WTC11 (cell line): ENCODE measurements at regions not wholly inside any gene's neighbourhood (a gene's known extent, or its start where the extent isn't known, plus 50 kb on each side); places are given as distances from the start of the nearest gene placed in this dataset.

Experiments
- ATAC-seq: fragments of 200-7000 bp; cut with Tn5 transposase; 2 replicates; pipeline ENCODE4 v1.10.0; 2021; ENCODE audit warnings: mild to moderate bottlenecking, moderate library complexity
- CTCF ChIA-PET: fragments of 300-600 bp; sonication (Branson Sonifier 250); formaldehyde crosslinking; loops from one replicate; lab custom pipeline; 2021; ENCODE audit warnings: antibody characterized with exemption; lab: Charles Lee
- POLR2A ChIA-PET: fragments of 350-600 bp; sonication (Branson Sonifier 250); formaldehyde crosslinking; loops from one replicate; lab custom pipeline; 2021; ENCODE audit warnings: antibody characterized with exemption; lab: Charles Lee
- DNase-seq: peaks from one replicate; pipeline ENCODE4 v3.0.0; 2021; ENCODE audit warnings: low spot score
- H3K27ac Mint-ChIP-seq: 2 replicates; pipeline ENCODE4 v1.8.0; 2021; ENCODE audit warnings: mixed read lengths
- H3K27me3 Mint-ChIP-seq: 2 replicates; pipeline ENCODE4 v1.8.0; 2021; ENCODE audit warnings: low read depth, mild to moderate bottlenecking, moderate library complexity, mixed read lengths
- H3K36me3 Mint-ChIP-seq: 2 replicates; pipeline ENCODE4 v1.8.0; 2021; ENCODE audit warnings: mixed read lengths
- H3K4me1 Mint-ChIP-seq: 2 replicates; pipeline ENCODE4 v1.8.0; 2022; ENCODE audit warnings: mixed read lengths
- H3K4me3 Mint-ChIP-seq: 2 replicates; pipeline ENCODE4 v1.8.0; 2021; ENCODE audit warnings: mild to moderate bottlenecking, moderate library complexity, mixed read lengths
- H3K9me3 Mint-ChIP-seq: 2 replicates; pipeline ENCODE4 v1.8.0; 2021; ENCODE audit warnings: mixed read lengths
- ATF1 ChIP-seq: sonication (generic); formaldehyde crosslinking; IDR thresholded peaks from 2 replicates; pipeline ENCODE4 v1.8.1; 2023; ENCODE audit warnings: mild to moderate bottlenecking, moderate library complexity, missing genetic modification reagents
- ESRRA ChIP-seq: sonication (generic); formaldehyde crosslinking; IDR thresholded peaks from 2 replicates; pipeline ENCODE4 v1.8.1; 2022; ENCODE audit warnings: mild to moderate bottlenecking, missing genetic modification reagents, borderline replicate concordance
- ETV6 ChIP-seq: sonication (generic); formaldehyde crosslinking; IDR thresholded peaks from 2 replicates; pipeline ENCODE4 v1.8.1; 2022; ENCODE audit warnings: mild to moderate bottlenecking, missing genetic modification reagents
- FOXK1 ChIP-seq: sonication (generic); formaldehyde crosslinking; IDR thresholded peaks from 2 replicates; pipeline ENCODE4 v1.8.0; 2022; ENCODE audit warnings: mild to moderate bottlenecking, moderate library complexity, missing genetic modification reagents
- GRHL2 ChIP-seq: fragments of 250-450 bp; sonication (Bioruptor Pico); IDR thresholded peaks from 2 replicates; pipeline ENCODE4 v1.8.0; 2022; ENCODE audit warnings: mild to moderate bottlenecking, moderate library complexity; ENCODE audit not compliant: insufficient replicate concordance, severe bottlenecking
- JAZF1 ChIP-seq: fragments of 250-450 bp; sonication (Bioruptor Pico); IDR thresholded peaks from 2 replicates; pipeline ENCODE4 v1.9.0; 2021; ENCODE audit warnings: moderate library complexity, mild to moderate bottlenecking, inconsistent platforms
- NFATC4 ChIP-seq: fragments of 250-450 bp; sonication (Bioruptor Pico); IDR thresholded peaks from 2 replicates; pipeline ENCODE4 v1.9.0; 2021; ENCODE audit warnings: mild to moderate bottlenecking
- OVOL2 ChIP-seq: fragments of 250-450 bp; sonication (Bioruptor Pico); IDR thresholded peaks from 2 replicates; pipeline ENCODE4 v1.9.0; 2021; ENCODE audit warnings: mild to moderate bottlenecking, borderline replicate concordance
- PRRX2 ChIP-seq: fragments of 250-450 bp; sonication (Bioruptor Pico); IDR thresholded peaks from 2 replicates; pipeline ENCODE4 v1.8.0; 2021; ENCODE audit warnings: mild to moderate bottlenecking
- RELA ChIP-seq: sonication (generic); formaldehyde crosslinking; IDR thresholded peaks from 2 replicates; pipeline ENCODE4 v1.8.1; 2022; ENCODE audit warnings: missing genetic modification reagents, mild to moderate bottlenecking, borderline replicate concordance
- RORB ChIP-seq: fragments of 250-450 bp; sonication (Bioruptor Pico); IDR thresholded peaks from 2 replicates; pipeline ENCODE4 v1.9.0; 2021; ENCODE audit warnings: mild to moderate bottlenecking
- SMAD4 ChIP-seq: sonication (generic); formaldehyde crosslinking; IDR thresholded peaks from 2 replicates; pipeline ENCODE4 v1.8.0; 2022; ENCODE audit warnings: mild to moderate bottlenecking, missing genetic modification reagents
- TCF7 ChIP-seq: sonication (generic); formaldehyde crosslinking; IDR thresholded peaks from 2 replicates; pipeline ENCODE4 v1.8.0; 2022; ENCODE audit warnings: mild to moderate bottlenecking, low read depth, missing genetic modification reagents, moderate library complexity
- TEAD1 ChIP-seq: sonication (generic); formaldehyde crosslinking; IDR thresholded peaks from 2 replicates; pipeline ENCODE4 v1.8.0; 2022; ENCODE audit warnings: mild to moderate bottlenecking, missing genetic modification reagents
- TEAD4 ChIP-seq: sonication (generic); formaldehyde crosslinking; IDR thresholded peaks from 2 replicates; pipeline ENCODE4 v1.8.0; 2022; ENCODE audit warnings: mild to moderate bottlenecking, missing genetic modification reagents
- ZBTB21 ChIP-seq: sonication (generic); formaldehyde crosslinking; IDR thresholded peaks from 2 replicates; pipeline ENCODE4 v1.8.1; 2023; ENCODE audit warnings: mild to moderate bottlenecking, missing genetic modification reagents, borderline replicate concordance
- ZNF121 ChIP-seq: sonication (generic); formaldehyde crosslinking; IDR thresholded peaks from 2 replicates; pipeline ENCODE4 v1.8.0; 2023; ENCODE audit warnings: missing genetic modification reagents
- ZNF219 ChIP-seq: sonication (generic); formaldehyde crosslinking; IDR thresholded peaks from 2 replicates; pipeline ENCODE4 v1.8.0; 2023; ENCODE audit warnings: missing genetic modification reagents, mild to moderate bottlenecking, borderline replicate concordance
- ZNF232 ChIP-seq: sonication (generic); formaldehyde crosslinking; IDR thresholded peaks from 2 replicates; pipeline ENCODE4 v1.8.0; 2022; ENCODE audit warnings: mild to moderate bottlenecking, missing genetic modification reagents
- TF ChIP-seq, protein P1 (sequence below): sonication (generic); formaldehyde crosslinking; IDR thresholded peaks from 2 replicates; pipeline ENCODE4 v1.8.1; 2023; ENCODE audit warnings: mild to moderate bottlenecking, missing genetic modification reagents, moderate library complexity
- TF ChIP-seq, protein P2 (sequence below): sonication (generic); formaldehyde crosslinking; IDR thresholded peaks from 2 replicates; pipeline ENCODE4 v1.8.1; 2023; ENCODE audit warnings: mild to moderate bottlenecking, missing genetic modification reagents
- TF ChIP-seq, protein P3 (sequence below): fragments of 250-450 bp; sonication (Bioruptor Pico); IDR thresholded peaks from 2 replicates; pipeline ENCODE4 v2.1.2; 2022; ENCODE audit warnings: mild to moderate bottlenecking, moderate library complexity
- TF ChIP-seq, protein P4 (sequence below): sonication (generic); formaldehyde crosslinking; IDR thresholded peaks from 2 replicates; pipeline ENCODE4 v1.8.1; 2022; ENCODE audit warnings: low read depth, mild to moderate bottlenecking, moderate library complexity, missing genetic modification reagents, borderline replicate concordance
- TF ChIP-seq, protein P5 (sequence below): sonication (generic); formaldehyde crosslinking; IDR thresholded peaks from 2 replicates; pipeline ENCODE4 v1.8.1; 2023; ENCODE audit warnings: mild to moderate bottlenecking, missing genetic modification reagents, borderline replicate concordance
- TF ChIP-seq, protein P6 (sequence below): sonication (generic); formaldehyde crosslinking; IDR thresholded peaks from 2 replicates; pipeline ENCODE4 v1.8.1; 2022; ENCODE audit warnings: mild to moderate bottlenecking, moderate library complexity, missing genetic modification reagents

DNA sequence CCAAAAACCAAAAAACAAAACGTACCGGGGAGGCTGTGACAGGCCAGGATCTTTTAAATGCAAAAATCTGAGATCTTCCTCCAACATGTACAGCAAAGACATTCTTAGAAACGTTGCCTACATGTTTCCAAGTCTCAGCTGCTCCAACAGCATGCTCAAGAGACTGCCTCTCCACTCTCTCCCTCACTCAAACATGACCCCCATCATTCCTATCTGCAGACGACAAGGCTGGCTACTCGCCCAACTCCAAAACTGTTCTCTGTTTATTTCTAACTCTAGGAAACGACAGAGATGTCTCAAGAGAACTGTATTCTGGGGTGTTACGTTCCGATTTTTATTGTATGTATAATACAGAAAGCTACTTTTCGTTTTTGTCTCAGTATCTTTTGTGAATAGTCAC is 57.5 kb upstream of the TMCC3 start (continued):
- no peak for TF ChIP-seq RELA (CRISPR knock-in tag)
- TF ChIP-seq, protein P1, sequence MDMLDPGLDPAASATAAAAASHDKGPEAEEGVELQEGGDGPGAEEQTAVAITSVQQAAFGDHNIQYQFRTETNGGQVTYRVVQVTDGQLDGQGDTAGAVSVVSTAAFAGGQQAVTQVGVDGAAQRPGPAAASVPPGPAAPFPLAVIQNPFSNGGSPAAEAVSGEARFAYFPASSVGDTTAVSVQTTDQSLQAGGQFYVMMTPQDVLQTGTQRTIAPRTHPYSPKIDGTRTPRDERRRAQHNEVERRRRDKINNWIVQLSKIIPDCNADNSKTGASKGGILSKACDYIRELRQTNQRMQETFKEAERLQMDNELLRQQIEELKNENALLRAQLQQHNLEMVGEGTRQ (CRISPR knock-in tag) = no peak
- no peak for TF ChIP-seq GRHL2 (CRISPR knock-in tag)
- TF ChIP-seq NFATC4 = no peak
- no peak for TF ChIP-seq ZNF121

DNA sequence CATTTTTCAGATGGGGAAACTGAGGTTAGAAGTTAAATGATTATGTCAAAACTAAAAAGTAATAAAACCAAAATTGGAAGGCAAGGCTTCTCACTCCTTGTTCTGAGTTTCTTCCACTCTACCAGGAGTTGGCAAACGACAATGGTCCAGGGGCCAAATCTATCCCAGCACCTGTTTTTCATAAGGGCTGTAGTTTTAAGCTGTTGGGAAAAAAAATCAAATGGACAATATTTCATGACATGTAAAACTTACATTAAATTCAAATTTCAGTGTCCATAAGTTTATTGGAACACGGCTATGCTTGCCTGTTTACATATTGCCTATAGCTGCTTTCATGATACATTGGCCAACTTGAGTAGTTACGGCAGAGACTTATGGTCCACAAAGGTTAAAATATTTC is 56.7 kb upstream of the TMCC3 start:
- Mint-ChIP-seq H3K36me3 (no peaks in the 10 kb centered on the region), H3K27ac (no peak overlapping the region), H3K4me3 (no peak overlapping the region), H3K27me3 (no peaks in the 10 kb centered on the region), H3K4me1 (peaks cover 2% of the 10 kb centered on the region; the same call in 1 of the 2 replicates), H3K9me3 (no peaks in the 10 kb centered on the region)
- no peak for TF ChIP-seq JAZF1 (CRISPR knock-in tag)
- no peak for TF ChIP-seq GRHL2 (CRISPR knock-in tag)
- no peak for TF ChIP-seq RORB (CRISPR knock-in tag)
- no peak for TF ChIP-seq NFATC4
- TF ChIP-seq, protein P2, sequence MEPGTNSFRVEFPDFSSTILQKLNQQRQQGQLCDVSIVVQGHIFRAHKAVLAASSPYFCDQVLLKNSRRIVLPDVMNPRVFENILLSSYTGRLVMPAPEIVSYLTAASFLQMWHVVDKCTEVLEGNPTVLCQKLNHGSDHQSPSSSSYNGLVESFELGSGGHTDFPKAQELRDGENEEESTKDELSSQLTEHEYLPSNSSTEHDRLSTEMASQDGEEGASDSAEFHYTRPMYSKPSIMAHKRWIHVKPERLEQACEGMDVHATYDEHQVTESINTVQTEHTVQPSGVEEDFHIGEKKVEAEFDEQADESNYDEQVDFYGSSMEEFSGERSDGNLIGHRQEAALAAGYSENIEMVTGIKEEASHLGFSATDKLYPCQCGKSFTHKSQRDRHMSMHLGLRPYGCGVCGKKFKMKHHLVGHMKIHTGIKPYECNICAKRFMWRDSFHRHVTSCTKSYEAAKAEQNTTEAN (CRISPR knock-in tag) = no peak
- TF ChIP-seq ETV6 (CRISPR knock-in tag) = no peak
- TF ChIP-seq, protein P3, sequence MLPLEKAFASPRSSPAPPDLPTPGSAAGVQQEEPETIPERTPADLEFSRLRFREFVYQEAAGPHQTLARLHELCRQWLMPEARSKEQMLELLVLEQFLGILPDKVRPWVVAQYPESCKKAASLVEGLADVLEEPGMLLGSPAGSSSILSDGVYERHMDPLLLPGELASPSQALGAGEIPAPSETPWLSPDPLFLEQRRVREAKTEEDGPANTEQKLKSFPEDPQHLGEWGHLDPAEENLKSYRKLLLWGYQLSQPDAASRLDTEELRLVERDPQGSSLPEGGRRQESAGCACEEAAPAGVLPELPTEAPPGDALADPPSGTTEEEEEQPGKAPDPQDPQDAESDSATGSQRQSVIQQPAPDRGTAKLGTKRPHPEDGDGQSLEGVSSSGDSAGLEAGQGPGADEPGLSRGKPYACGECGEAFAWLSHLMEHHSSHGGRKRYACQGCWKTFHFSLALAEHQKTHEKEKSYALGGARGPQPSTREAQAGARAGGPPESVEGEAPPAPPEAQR (CRISPR knock-in tag) = no peak
- TF ChIP-seq, protein P4, sequence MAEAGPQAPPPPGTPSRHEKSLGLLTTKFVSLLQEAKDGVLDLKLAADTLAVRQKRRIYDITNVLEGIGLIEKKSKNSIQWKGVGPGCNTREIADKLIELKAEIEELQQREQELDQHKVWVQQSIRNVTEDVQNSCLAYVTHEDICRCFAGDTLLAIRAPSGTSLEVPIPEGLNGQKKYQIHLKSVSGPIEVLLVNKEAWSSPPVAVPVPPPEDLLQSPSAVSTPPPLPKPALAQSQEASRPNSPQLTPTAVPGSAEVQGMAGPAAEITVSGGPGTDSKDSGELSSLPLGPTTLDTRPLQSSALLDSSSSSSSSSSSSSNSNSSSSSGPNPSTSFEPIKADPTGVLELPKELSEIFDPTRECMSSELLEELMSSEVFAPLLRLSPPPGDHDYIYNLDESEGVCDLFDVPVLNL (CRISPR knock-in tag) = no peak
- no peak for TF ChIP-seq TEAD4 (CRISPR knock-in tag)
- no peak for TF ChIP-seq TEAD1 (CRISPR knock-in tag)
- no peak for TF ChIP-seq OVOL2
- TF ChIP-seq ATF1 (CRISPR knock-in tag) = no peak
- no peak for TF ChIP-seq TCF7 (CRISPR knock-in tag)
- TF ChIP-seq ESRRA (CRISPR knock-in tag) = no peak
- ATAC-seq (no peak), DNase-seq (no peak)
- CTCF ChIA-PET = no interaction called here
- POLR2A ChIA-PET = no interaction called here

DNA sequence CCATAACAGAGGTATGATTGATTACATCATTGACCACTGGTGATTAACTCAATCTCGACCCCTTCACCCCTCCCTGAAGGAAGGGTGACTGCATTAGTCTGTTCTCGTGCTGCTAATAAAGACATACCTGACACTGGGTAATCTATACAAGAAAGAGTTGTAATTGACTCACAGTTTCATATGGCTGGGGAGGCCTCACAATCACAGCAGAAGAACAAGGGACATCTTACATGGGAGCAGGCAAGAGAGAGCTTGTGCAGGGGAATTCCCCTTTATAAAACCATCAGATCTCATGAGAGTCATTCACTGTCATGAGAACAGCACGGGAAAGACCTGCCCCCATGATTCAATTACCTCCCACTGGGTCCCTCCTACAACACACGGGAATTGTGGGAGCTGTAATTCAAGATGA is 55.9 kb upstream of the TMCC3 start:
- Mint-ChIP-seq H3K36me3 (no peaks in the 10 kb centered on the region), H3K4me3 (no peak overlapping the region), H3K27me3 (no peaks in the 10 kb centered on the region), H3K9me3 (no peaks in the 10 kb centered on the region), H3K4me1 (peaks cover 2% of the 10 kb centered on the region; the same call in 1 of the 2 replicates), H3K27ac (no peak overlapping the region)
- DNase-seq (no peak), ATAC-seq (no peak)
- POLR2A ChIA-PET = no interaction called here
- CTCF ChIA-PET = interaction anchor here (0.6 kb wide), 1 partner anchor 22 kb away, joined by 3 read pairs; no protein-coding TSS in a partner anchor
- TF ChIP-seq GRHL2 (CRISPR knock-in tag) = no peak
- TF ChIP-seq, protein P5, sequence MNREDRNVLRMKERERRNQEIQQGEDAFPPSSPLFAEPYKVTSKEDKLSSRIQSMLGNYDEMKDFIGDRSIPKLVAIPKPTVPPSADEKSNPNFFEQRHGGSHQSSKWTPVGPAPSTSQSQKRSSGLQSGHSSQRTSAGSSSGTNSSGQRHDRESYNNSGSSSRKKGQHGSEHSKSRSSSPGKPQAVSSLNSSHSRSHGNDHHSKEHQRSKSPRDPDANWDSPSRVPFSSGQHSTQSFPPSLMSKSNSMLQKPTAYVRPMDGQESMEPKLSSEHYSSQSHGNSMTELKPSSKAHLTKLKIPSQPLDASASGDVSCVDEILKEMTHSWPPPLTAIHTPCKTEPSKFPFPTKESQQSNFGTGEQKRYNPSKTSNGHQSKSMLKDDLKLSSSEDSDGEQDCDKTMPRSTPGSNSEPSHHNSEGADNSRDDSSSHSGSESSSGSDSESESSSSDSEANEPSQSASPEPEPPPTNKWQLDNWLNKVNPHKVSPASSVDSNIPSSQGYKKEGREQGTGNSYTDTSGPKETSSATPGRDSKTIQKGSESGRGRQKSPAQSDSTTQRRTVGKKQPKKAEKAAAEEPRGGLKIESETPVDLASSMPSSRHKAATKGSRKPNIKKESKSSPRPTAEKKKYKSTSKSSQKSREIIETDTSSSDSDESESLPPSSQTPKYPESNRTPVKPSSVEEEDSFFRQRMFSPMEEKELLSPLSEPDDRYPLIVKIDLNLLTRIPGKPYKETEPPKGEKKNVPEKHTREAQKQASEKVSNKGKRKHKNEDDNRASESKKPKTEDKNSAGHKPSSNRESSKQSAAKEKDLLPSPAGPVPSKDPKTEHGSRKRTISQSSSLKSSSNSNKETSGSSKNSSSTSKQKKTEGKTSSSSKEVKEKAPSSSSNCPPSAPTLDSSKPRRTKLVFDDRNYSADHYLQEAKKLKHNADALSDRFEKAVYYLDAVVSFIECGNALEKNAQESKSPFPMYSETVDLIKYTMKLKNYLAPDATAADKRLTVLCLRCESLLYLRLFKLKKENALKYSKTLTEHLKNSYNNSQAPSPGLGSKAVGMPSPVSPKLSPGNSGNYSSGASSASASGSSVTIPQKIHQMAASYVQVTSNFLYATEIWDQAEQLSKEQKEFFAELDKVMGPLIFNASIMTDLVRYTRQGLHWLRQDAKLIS = no peak
- TF ChIP-seq ZBTB21 (CRISPR knock-in tag) = no peak
- no peak for TF ChIP-seq ZNF232
- no peak for TF ChIP-seq ZNF219 (CRISPR knock-in tag)
- no peak for TF ChIP-seq PRRX2 (CRISPR knock-in tag)
- TF ChIP-seq TEAD1 (CRISPR knock-in tag) = no peak
- TF ChIP-seq, protein P6, sequence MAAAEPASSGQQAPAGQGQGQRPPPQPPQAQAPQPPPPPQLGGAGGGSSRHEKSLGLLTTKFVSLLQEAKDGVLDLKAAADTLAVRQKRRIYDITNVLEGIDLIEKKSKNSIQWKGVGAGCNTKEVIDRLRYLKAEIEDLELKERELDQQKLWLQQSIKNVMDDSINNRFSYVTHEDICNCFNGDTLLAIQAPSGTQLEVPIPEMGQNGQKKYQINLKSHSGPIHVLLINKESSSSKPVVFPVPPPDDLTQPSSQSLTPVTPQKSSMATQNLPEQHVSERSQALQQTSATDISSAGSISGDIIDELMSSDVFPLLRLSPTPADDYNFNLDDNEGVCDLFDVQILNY (CRISPR knock-in tag) = no peak
- TF ChIP-seq FOXK1 = no peak
- no peak for TF ChIP-seq SMAD4 (CRISPR knock-in tag)
- TF ChIP-seq TCF7 (CRISPR knock-in tag) = no peak
